B cell (primary cell): ENCODE measurements at regions not wholly inside any gene's neighbourhood (a gene's known extent, or its start where the extent isn't known, plus 50 kb on each side); places are given as distances from the start of the nearest gene placed in this dataset.

Source experiments
- ATAC-seq: fragments of 200-7000 bp; cut with Tn5 transposase; one replicate; pipeline ENCODE4 v1.10.0; 2021; ENCODE audit warnings: low read depth, mild to moderate bottlenecking, moderate number of reproducible peaks, moderate library complexity
- CTCF ChIA-PET: fragments of 350-600 bp; sonication (Branson Sonifier 250); formaldehyde crosslinking; loops from one replicate; lab custom pipeline; 2021; ENCODE audit warnings: antibody characterized with exemption, inconsistent platforms; lab: Charles Lee
- POLR2A ChIA-PET: fragments of 350-600 bp; sonication (Branson Sonifier 250); formaldehyde crosslinking; loops from one replicate; lab custom pipeline; 2021; ENCODE audit warnings: antibody characterized with exemption; lab: Charles Lee
- DNase-seq: peaks from one replicate; pipeline ENCODE4 v3.0.0; 2013
- H2AFZ ChIP-seq: 2 replicates; pipeline ENCODE4 v1.6.1; 2012; ENCODE audit warnings: mild to moderate bottlenecking, low read depth, low read length; ENCODE audit not compliant: insufficient read depth, poor library complexity, severe bottlenecking
- H3K27ac ChIP-seq, 2 donors: 1 replicate in 1 of 2; 2 replicates in 1 of 2; pipeline ENCODE4 v1.5.1; 2012 to 2013; ENCODE audit warnings: low read length in 2 of 2, mild to moderate bottlenecking in 2 of 2, moderate library complexity in 1 of 2
- H3K27me3 ChIP-seq, 4 experiments: fragments of 200-600 bp in 1 of 4; sonication (generic) in 1 of 4; replicated peaks in 1 of 4; 1 replicate in 2 of 4; 2 replicates in 2 of 4; pipeline versions ENCODE4 v1.6.1 to v1.7.0; 2013 to 2016; ENCODE audit warnings: low read length in 3 of 4, mild to moderate bottlenecking in 2 of 4, mixed read lengths in 1 of 4, moderate library complexity in 1 of 4; ENCODE audit not compliant: insufficient read depth in 4 of 4, control insufficient read depth in 3 of 4; ENCODE audit errors: control extremely low read depth in 1 of 4
- H3K36me3 ChIP-seq, 2 experiments: replicated peaks in 1 of 2; 1 replicate in 1 of 2; 2 replicates in 1 of 2; pipeline versions ENCODE4 v1.6.1 to v1.7.1; 2013; ENCODE audit warnings: low read length in 1 of 2; ENCODE audit not compliant: insufficient read depth in 2 of 2, control insufficient read depth in 1 of 2; ENCODE audit errors: control extremely low read depth in 1 of 2, extremely low read depth in 1 of 2
- H3K4me1 ChIP-seq, 2 donors: fragments of 200-600 bp in 1 of 2; sonication (generic) in 1 of 2; 1 replicate in 1 of 2; 2 replicates in 1 of 2; pipeline versions ENCODE4 v1.5.1 to v1.6.1; 2013 to 2017; ENCODE audit warnings: low read length in 2 of 2; ENCODE audit not compliant: control insufficient read depth in 2 of 2, insufficient read depth in 2 of 2
- H3K4me2 ChIP-seq: replicated peaks from 2 replicates; pipeline ENCODE3; 2012; ENCODE audit warnings: mild to moderate bottlenecking, low read depth, low read length; ENCODE audit not compliant: poor library complexity, severe bottlenecking
- H3K4me3 ChIP-seq, 5 experiments: fragments of 200-600 bp in 1 of 5; sonication (generic) in 1 of 5; 1 replicate in 3 of 5; 2 replicates in 2 of 5; pipeline versions ENCODE4 v1.5.1 to v1.7.0; 2011 to 2016; ENCODE audit warnings: low read length in 4 of 5, mild to moderate bottlenecking in 4 of 5, low read depth in 2 of 5, control low read depth in 1 of 5, moderate library complexity in 1 of 5; ENCODE audit not compliant: insufficient read depth in 1 of 5; ENCODE audit errors: control extremely low read depth in 1 of 5, extremely low read depth in 1 of 5
- H3K79me2 ChIP-seq: fragments of 200-600 bp; sonication (generic); one replicate; pipeline ENCODE4 v1.6.0; 2016; ENCODE audit warnings: low read length; ENCODE audit not compliant: control insufficient read depth, insufficient read depth
- H3K9ac ChIP-seq: fragments of 200-600 bp; sonication (generic); 2 replicates; pipeline ENCODE4 v1.6.1; 2017; ENCODE audit warnings: mild to moderate bottlenecking, low read length, moderate library complexity
- H3K9me3 ChIP-seq, 3 donors: one replicate each; pipeline versions ENCODE4 v1.6.1 to v1.7.1; 2013; ENCODE audit warnings: low read length in 2 of 3; ENCODE audit not compliant: control insufficient read depth in 2 of 3, insufficient read depth in 1 of 3; ENCODE audit errors: control extremely low read depth in 1 of 3
- H4K20me1 ChIP-seq: 2 replicates; pipeline ENCODE4 v1.6.0; 2012; ENCODE audit warnings: mild to moderate bottlenecking, low read length; ENCODE audit not compliant: insufficient read depth, control insufficient read depth, poor library complexity, severe bottlenecking
- H3K27ac Mint-ChIP-seq: one replicate; pipeline ENCODE4 v1.8.0; 2021; ENCODE audit warnings: mixed read lengths
- H3K27me3 Mint-ChIP-seq: one replicate; pipeline ENCODE4 v1.8.0; 2021; ENCODE audit warnings: mixed read lengths
- H3K4me1 Mint-ChIP-seq: one replicate; pipeline ENCODE4 v1.8.0; 2021; ENCODE audit warnings: mixed read lengths
- H3K4me3 Mint-ChIP-seq: one replicate; pipeline ENCODE4 v1.8.0; 2021; ENCODE audit warnings: mixed read lengths
- H3K9me3 Mint-ChIP-seq: one replicate; pipeline ENCODE4 v1.8.0; 2022; ENCODE audit warnings: mixed read lengths; ENCODE audit not compliant: insufficient read depth
- EZH2 ChIP-seq: IDR thresholded peaks from 2 replicates; pipeline ENCODE4 v1.6.1; 2012; ENCODE audit warnings: borderline replicate concordance, low read depth, mild to moderate bottlenecking, moderate library complexity, low read length; ENCODE audit not compliant: insufficient read depth, poor library complexity, severe bottlenecking
- WGBS: methylation state at CpG from one replicate; pipeline ENCODE4 v1.1.5; 2013; ENCODE audit warnings: missing lambda C conversion rate; ENCODE audit not compliant: insufficient coverage; 5-methylcytosine and 5-hydroxymethylcytosine counted together
- intact Hi-C: fragments of 100-400 bp; cut with micrococcal nuclease; formaldehyde crosslinking; loops from one replicate; pipeline ENCODE4 v1.10.0; 2022
- TF ChIP-seq, protein P1 (sequence below): fragments of 200-600 bp; IDR thresholded peaks from one replicate; pipeline ENCODE4 v1.8.0; 2022; ENCODE audit warnings: antibody characterized with exemption, mild to moderate bottlenecking

DNA sequence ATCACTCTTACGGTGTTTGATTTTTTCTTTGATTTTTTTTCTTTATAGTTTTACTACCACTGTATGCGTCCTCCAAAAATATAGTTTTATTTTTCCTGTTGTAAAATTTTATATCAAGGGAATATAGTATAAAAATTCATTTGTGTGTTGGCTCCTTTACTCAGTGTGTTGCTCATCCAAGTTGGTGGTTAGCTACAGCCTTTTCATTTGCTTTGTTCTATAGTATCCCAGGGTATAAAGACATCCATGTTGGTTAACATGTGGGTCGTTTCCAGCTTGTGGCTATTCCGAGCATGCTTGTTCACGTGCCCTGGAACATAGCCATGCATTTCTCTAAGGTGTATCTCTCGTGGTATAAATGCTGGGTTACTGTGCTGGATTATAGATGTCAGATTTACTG, 54.8 kb upstream of the DAB2 start:
- ATAC-seq (no peak), DNase-seq (no peak)
- Histone ChIP-seq H3K79me2 (no peaks in the 10 kb centered on the region), H4K20me1 (no peaks in the 10 kb centered on the region), H3K9ac (no peak overlapping the region), H3K4me1 (no peaks in the 10 kb centered on the region), H3K27me3 (no peaks in the 10 kb centered on the region), H3K4me3 (no peak overlapping the region), H3K27ac (no peak overlapping the region), H3K9me3 (no peaks in the 10 kb centered on the region), H3K4me2 (no peak overlapping the region), H3K36me3 (no peaks in the 10 kb centered on the region), H2AFZ (no peak overlapping the region)
- TF ChIP-seq, protein P1, sequence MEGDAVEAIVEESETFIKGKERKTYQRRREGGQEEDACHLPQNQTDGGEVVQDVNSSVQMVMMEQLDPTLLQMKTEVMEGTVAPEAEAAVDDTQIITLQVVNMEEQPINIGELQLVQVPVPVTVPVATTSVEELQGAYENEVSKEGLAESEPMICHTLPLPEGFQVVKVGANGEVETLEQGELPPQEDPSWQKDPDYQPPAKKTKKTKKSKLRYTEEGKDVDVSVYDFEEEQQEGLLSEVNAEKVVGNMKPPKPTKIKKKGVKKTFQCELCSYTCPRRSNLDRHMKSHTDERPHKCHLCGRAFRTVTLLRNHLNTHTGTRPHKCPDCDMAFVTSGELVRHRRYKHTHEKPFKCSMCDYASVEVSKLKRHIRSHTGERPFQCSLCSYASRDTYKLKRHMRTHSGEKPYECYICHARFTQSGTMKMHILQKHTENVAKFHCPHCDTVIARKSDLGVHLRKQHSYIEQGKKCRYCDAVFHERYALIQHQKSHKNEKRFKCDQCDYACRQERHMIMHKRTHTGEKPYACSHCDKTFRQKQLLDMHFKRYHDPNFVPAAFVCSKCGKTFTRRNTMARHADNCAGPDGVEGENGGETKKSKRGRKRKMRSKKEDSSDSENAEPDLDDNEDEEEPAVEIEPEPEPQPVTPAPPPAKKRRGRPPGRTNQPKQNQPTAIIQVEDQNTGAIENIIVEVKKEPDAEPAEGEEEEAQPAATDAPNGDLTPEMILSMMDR: no peak
- no peak for TF ChIP-seq EZH2
- CTCF ChIA-PET: no interaction called here
- intact Hi-C loops: no loop called here
- Mint-ChIP-seq H3K4me1 (no peaks in the 10 kb centered on the region), H3K27me3 (peaks cover 6% of the 10 kb centered on the region), H3K27ac (no peak overlapping the region), H3K9me3 (no peaks in the 10 kb centered on the region), H3K4me3 (no peak overlapping the region)
- no CpG with 5 or more reads among the region's 6 CpGs for WGBS
- POLR2A ChIA-PET: no interaction called here

DNA sequence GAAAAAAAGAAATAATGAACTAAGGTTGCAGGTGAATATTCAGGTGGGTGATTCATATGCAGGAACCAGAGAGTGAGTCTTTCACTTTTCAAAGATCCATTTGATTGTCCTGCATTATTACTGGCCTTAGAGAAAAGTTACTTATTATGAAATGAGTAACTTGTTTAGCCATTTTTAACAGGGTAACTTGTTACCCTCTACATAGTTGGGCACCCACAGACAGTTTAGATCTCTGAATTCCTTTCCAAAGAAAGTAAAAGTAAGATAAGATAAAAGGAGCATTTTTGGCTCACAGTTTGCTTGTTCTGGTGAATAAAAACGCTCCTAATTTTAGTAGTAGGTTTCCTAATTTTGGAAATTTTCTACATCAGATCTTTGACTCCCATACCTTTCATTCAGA, 54.1 kb upstream of the DAB2 start:
- POLR2A ChIA-PET: no interaction called here
- H2AFZ ChIP-seq: no peak overlapping the region
- no peak overlapping the region for H3K9ac ChIP-seq
- peaks cover 6% of the 10 kb centered on the region for H3K27me3 Mint-ChIP-seq
- H3K4me1 ChIP-seq: no peaks in the 10 kb centered on the region
- WGBS: no CpG with 5 or more reads among the region's 1 CpG
- TF ChIP-seq, protein P1: no peak
- no peak for TF ChIP-seq EZH2
- H3K79me2 ChIP-seq: no peaks in the 10 kb centered on the region
- H3K27ac Mint-ChIP-seq: no peak overlapping the region
- no peaks in the 10 kb centered on the region for H3K27me3 ChIP-seq
- CTCF ChIA-PET: no interaction called here
- ATAC-seq (no peak), DNase-seq (no peak)
- no peaks in the 10 kb centered on the region for H3K36me3 ChIP-seq
- intact Hi-C loops: no loop called here
- H3K4me1 Mint-ChIP-seq: no peaks in the 10 kb centered on the region
- H3K4me3 ChIP-seq: no peak overlapping the region
- no peak overlapping the region for H3K27ac ChIP-seq
- no peaks in the 10 kb centered on the region for H4K20me1 ChIP-seq
- H3K4me3 Mint-ChIP-seq: no peak overlapping the region
- no peak overlapping the region for H3K4me2 ChIP-seq
- no peaks in the 10 kb centered on the region for H3K9me3 ChIP-seq
- no peaks in the 10 kb centered on the region for H3K9me3 Mint-ChIP-seq
